ENCODE measurements at regions not wholly inside any gene's neighbourhood (a gene's known extent, or its start where the extent isn't known, plus 50 kb on each side); places are given as distances from the start of the nearest gene placed in this dataset.
"Not testable (repeated sequence)": the region's sequence is repeated elsewhere in the genome, so short reads cannot be mapped to it uniquely, and the experiment has no call there.

DNA sequence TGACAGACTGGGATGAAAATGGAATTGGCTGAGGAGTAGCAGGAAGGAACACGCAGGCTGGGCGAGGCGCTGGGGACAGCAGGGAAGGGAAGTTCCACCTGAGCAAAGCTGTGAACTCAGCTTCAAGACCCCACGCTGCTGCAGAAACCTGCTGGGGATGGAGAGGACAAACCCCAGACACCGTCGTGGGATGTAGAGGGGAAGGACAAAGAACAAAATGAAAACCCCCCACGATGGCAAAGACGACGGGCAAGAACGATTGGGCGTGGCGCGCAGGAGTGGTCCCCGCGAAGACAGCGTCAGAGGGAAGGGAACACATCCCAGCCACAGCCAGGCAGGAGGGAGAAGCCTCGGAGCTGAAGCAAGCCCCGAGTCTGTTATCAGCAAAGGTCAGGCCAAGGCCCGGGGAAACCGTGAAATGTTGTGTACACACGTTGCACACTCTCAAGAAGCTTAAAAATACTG lies 222.9 kb downstream of the NDUFA10 start:
- DNase-seq (ENCODE audit: low read depth), result no peak
- H3K4me3 ChIP-seq (ENCODE audit: low read depth, low read length), result no peak overlapping the region
- TF ChIP-seq CTCF (IDR thresholded peaks at IDR 0.05; ENCODE audit: insufficient read depth, low read depth, low read length), result no peak

GRCh38 chr2:239801404-239802184 lies 223.5 kb downstream of the NDUFA10 start:
- no peak overlapping the region for H3K4me3 ChIP-seq (ENCODE audit: low read depth, low read length)
- DNase-seq (ENCODE audit: low read depth), result no peak
- no peak for TF ChIP-seq CTCF (IDR thresholded peaks at IDR 0.05; ENCODE audit: insufficient read depth, low read depth, low read length)

DNA sequence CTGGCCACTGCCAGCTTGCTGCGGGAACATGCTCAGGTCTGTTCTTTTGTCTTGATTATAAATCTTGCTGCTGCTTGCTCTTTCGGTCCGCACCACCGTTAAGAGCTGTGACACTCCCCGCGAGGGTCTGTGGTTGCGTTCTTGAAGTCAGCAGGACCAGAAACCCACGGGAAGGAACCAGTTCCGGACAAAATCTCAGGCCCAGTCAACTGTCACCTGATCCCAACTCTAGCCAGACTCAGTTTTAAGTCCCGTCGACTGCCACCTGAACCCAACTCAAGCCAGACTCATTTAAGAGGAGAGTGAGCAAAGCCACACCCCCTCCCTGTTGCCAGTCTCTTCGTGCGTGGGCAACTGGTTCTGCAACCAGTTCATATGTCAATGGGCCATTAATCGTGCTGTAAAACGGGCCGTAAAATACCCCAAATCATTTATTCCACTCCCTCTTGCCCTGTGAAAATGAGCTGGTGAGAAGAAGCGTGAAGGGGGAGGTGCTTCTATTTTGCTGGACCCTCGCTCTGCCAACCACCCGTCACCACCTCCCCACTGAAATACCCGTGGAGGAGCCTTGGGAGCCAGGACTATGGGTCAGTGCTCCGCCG lies 224.3 kb downstream of the NDUFA10 start:
- no peak overlapping the region for H3K4me3 ChIP-seq (ENCODE audit: low read depth, low read length)
- TF ChIP-seq CTCF (IDR thresholded peaks at IDR 0.05; ENCODE audit: insufficient read depth, low read depth, low read length), result no peak
- DNase-seq (ENCODE audit: low read depth), result no peak

DNA sequence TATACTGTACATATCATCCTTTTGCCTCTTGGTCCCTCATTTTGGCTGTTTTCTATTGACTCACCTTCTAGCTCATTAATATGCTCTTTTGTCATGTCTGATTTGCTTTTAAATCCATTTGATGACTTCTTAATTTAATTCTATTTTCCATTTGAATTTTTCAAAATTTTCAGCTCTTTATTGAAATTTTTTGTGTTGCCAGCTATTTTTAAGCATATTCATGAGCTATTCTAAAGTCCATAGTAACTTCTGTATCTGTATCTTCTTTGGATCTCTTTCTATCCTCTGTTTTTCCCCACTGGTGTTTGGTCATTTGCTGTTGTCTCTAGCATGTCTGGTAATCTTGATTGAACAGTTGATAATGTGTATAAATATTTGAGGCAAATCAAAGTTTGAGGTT lies 227.8 kb downstream of the NDUFA10 start:
- no peak overlapping the region for H3K4me3 ChIP-seq (ENCODE audit: low read depth, low read length)
- no peak for DNase-seq (ENCODE audit: low read depth)
- TF ChIP-seq CTCF (IDR thresholded peaks at IDR 0.05; ENCODE audit: insufficient read depth, low read depth, low read length), result no peak

GRCh38 chr2:239795761-239796160 lies 229.4 kb downstream of the NDUFA10 start:
- not testable (repeated sequence) for H3K4me3 ChIP-seq (ENCODE audit: low read depth, low read length); DNase-seq (ENCODE audit: low read depth)

GRCh38 chr2:239793836-239794235 lies 231.3 kb downstream of the NDUFA10 start:
- DNase-seq (ENCODE audit: low read depth), result no peak
- no peak for TF ChIP-seq CTCF (IDR thresholded peaks at IDR 0.05; ENCODE audit: insufficient read depth, low read depth, low read length)
- H3K4me3 ChIP-seq (ENCODE audit: low read depth, low read length), result no peak overlapping the region

- no peak for TF ChIP-seq CTCF (IDR thresholded peaks at IDR 0.05; ENCODE audit: insufficient read depth, low read depth, low read length)
- H3K4me3 ChIP-seq (ENCODE audit: low read depth, low read length), result no peak overlapping the region
- DNase-seq (ENCODE audit: low read depth), result no peak
These were observed 232.1 kb downstream of the NDUFA10 start for GRCh38 chr2:239793086-239793485.
